NCI-H748 (cell line): ENCODE measurements at regions not wholly inside any gene's neighbourhood (a gene's known extent, or its start where the extent isn't known, plus 50 kb on each side); places are given as distances from the start of the nearest gene placed in this dataset.
"Not testable (repeated sequence)": the region's sequence is repeated elsewhere in the genome, so short reads cannot be mapped to it uniquely, and the experiment has no call there.

Experiments used
- DNase-seq: peaks from one replicate; lab custom pipeline; 2025; ENCODE audit not compliant: unreplicated experiment; lab: John Stamatoyannopoulos, UW

DNA sequence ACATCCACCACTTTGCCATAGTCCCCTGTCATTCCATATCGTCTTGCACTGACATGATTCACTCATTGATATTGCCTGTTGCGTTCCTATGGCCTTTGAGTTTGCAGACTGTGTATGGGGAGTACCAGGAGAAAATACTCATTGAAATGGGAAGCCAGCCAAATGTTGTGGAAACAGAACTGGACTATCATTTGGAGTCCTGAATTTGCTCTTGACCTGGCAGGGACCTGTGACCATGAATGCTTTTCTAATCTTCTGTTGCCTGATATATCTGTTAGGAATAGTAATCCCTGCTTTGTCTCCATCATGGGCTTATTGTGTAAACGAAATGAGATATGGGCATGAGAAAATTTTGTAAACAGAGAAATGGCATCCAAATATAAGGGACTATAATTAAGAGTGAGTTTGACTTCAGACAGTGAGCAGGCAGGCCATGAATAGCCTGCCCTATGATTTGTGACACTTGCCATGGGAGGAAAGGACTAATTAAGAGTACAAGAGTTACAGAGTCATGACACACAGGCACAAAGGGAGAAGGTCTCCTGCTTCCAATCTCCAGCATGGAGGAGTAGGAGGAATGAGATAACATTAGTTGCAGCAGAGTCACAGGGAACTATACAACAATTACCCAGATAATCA, 572.9 kb upstream of the SGCD start:
- DNase-seq, result peak; percentile 89

DNA sequence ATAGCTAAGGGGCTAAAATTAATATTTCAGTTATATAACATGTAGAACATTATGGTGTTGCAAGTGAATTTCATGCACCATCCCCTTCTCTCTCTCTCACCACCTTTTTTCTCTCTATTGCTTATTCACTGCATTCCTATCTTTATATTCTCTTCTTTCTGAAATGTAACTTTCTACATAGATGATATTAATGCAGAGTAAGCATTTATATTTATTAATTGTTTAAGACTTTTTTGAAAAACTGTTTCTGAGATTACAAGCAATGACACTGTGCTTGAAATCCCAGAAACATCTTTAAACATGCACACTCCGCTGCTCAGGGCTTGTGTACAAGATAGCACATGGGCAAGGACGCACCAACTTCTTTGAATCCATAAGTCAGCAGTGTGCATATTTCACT, 567.7 kb upstream of the SGCD start:
- no peak for DNase-seq

GRCh38 chr5:155759984-155760383, 567.0 kb upstream of the SGCD start:
- no peak for DNase-seq

DNA sequence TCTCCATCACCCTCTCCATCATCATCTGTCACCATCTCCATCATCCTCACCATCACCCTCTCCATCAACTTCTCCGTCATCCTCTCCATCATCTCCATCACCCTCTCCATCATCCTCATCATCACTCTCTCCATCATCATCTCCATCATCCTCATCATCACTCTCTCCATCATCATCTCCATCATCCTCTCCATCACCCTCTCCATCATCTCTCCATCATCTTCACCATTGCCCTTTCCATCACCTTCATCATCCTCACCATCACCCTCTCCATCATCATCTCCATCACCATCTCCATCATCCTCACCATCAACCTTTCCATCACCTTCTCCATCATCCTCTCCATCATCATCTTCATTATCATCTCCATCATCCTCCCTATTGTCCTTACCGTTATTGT, 565.5 kb upstream of the SGCD start:
- DNase-seq, result no peak

DNA sequence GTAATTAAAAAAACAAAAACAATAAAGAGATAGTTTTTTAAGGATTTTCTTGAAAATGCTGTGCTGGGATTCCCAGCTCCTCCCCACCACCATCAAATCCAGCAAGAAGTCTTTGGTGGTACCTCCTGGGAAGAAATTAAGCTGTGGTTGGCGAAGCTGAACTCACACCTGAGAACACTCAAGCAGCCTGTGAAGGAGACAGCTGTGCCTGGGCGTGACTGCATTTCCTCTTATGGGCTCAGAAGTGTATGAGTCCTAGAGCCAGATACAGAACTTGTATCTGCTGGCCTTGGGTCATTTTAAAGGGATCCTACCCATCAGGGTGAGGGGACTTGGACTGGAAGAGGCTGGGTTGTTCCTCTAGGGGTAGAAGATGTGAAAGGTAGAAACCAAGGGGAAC, 561.2 kb upstream of the SGCD start:
- DNase-seq, result no peak

DNA sequence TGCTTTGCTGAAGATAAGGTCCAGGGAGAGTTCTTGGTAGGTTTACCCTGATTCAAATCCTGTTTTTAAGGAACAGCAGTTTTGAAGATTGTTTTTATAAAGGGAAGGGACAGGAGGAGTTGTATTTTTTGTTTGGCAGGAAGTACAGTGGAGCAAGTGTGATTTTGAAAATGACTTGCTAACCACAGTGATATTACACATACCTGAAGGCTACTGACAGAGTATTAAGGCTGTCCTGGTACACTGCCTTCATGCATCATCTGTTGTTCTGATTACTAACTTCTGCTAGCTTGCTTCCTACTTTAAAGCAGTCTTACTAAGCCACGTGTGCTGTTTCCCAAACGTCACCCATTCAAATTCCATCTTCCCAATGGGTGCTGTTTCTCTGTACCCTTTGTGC, 559.5 kb upstream of the SGCD start:
- no peak for DNase-seq

GRCh38 chr5:155768332-155768731, 558.6 kb upstream of the SGCD start:
- no peak for DNase-seq

GRCh38 chr5:155772009-155772662, 554.8 kb upstream of the SGCD start:
- peak; percentile 18 for DNase-seq

- no peak for DNase-seq
These were observed 553.3 kb upstream of the SGCD start for GRCh38 chr5:155773680-155774079.

DNA sequence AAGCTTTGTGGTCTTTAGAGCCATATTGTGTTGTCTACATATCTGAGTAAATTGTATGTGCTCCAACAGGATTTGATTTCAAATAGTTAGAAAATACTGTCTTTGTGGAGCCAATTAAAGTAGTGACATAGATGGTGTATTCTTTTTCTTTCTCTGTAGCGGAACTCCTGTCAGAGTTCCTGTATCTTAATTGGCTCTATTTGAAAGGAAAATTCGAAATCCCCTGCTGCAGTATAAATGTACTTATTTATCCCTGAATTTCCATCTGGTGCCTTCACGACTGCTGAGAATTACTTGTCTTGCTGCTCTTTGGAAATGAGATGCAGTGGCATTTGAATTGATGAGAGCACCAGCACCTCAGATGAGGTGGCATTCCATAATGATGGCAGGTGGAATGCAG, 546.7 kb upstream of the SGCD start:
- no peak for DNase-seq

DNA sequence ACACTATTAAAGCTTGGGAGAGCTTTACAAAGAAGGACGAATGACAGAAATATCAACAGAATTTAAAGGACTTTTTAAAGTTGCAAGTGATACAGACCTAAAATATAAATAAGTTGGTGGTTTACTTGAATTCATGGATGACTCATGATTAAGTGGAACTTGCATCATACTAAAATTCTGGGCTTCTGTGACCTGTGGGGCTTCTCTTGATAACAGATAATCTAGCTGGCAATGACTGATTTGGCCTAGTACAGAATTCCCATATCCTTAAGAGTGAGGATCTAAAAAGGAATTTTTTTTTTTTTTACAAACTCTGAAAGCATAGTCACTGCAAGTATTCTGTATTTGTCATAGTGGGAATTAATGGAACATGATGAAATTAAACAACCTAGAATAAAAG, 543.7 kb upstream of the SGCD start:
- DNase-seq, result no peak

DNA sequence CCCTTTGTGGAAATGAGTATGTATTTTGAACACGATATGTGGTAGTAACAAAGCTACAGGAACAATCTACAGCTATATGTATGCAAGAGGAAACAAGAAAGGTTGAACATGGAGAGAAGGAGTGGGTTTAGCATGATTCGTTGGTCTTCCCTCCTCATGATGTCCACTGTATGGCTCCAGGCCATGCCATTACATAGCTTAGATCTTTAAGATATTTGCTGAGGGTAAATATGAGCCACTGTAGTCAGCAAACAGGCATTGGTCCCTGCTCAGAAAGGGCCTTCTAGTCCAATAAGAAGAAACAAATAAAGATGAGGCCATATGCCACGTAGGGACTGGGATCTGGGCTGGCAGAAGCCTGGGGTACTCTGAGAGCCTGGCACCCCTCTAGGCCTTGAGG, 543.2 kb upstream of the SGCD start:
- no peak for DNase-seq

GRCh38 chr5:155786108-155786507, 540.9 kb upstream of the SGCD start:
- no peak for DNase-seq

- DNase-seq, result no peak
These were observed 534.1 kb upstream of the SGCD start for GRCh38 chr5:155792873-155793272.

DNA sequence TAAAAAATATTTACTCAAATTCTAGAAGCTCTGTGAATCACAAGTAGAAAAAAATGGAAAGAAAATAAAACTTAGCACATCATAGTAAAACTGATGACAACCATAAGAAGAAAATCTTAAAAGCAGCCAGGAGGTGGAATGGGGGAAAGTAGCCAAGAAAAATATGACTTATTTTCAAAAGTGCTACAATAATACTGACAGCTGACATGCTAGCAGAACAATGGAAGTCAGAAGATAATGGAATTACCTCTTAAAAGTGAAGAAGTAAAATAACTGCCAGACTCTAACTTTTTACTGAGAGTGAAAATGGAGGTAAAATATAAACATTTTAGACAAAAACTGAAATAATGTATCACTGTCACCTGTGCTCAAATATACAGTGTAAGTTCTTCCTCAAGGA, 532.2 kb upstream of the SGCD start:
- no peak for DNase-seq

GRCh38 chr5:155799308-155799707, 527.7 kb upstream of the SGCD start:
- no peak for DNase-seq

- no peak for DNase-seq
These were observed 518.9 kb upstream of the SGCD start for GRCh38 chr5:155807884-155808576.

DNA sequence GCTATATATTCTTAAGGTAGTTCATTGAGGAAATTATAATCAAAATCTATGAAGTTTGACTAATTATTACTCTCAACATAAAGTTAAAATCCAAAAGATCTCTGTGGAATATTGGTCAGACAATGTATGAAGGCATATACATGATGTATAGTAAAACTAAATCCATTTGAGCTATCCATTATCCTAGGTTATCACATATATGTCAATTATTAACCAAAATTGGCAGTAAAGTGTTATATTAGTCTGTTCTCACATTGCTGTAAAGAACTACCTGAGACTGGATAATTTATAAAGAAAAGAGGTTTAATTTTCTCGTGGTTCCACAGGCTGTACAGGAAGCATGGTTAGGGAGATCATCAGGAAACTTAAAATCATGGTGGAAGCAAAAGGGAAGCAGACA, 511.7 kb upstream of the SGCD start:
- DNase-seq, result no peak

DNA sequence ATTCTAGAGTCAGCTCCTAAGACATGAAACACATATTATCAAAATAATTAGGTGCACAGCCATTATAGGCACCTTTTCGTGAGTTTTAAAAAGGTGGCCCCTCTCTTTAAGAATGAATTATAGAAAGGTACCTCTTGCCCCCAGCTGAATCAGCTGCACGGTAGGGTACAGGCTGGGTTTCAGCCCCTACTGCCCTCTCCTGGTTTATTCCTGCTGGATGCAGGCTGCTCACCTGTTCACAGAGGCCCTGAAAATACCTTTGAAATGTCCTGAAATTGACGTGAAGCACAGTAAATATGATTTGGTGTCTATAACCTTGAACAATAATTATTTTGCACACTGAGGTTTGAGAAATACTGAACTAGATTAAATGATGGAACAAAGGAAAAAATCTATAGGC, 504.8 kb upstream of the SGCD start:
- DNase-seq, result peak; percentile 38

DNA sequence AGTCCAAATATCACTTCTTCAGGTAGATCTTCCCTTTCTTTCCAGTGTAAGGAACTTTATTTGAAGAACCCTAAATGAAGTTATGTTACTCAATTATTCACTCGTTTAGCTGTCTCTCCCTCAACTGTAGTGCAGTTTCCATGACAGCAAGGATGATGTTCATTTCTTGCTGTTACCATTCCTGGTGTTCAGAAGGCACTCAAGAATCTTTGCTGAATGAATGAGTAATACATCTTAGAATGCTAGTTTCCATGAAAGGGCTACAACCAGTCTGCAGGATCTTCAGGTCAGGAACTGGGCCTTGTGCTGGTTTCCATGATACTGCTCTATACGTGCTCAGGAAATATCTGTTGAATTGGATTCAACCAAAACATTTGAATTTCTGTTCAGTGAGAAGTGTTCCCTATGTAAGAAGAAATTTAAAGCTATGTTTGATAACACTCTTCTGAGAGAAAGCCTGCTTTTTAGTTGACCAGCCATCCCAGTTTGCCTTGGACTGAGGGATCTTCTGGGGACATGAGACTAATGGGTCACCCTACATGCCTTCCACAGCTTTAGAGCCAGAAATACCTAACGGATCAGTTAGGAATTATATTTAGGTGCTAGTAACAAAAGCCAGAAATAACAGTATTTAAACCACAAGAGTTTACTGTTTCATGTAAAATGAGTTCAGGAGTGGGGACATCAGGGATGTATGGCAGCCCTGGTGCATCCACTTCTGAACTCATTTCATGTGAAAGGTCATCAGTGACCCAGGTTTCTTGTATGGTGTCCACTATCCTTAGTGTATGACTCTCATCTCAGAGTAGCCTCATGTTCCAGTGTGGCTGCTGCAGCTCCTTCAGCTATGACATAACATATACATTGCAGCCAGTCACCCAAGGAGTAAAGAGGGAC, 500.1 kb upstream of the SGCD start:
- no peak for DNase-seq

DNA sequence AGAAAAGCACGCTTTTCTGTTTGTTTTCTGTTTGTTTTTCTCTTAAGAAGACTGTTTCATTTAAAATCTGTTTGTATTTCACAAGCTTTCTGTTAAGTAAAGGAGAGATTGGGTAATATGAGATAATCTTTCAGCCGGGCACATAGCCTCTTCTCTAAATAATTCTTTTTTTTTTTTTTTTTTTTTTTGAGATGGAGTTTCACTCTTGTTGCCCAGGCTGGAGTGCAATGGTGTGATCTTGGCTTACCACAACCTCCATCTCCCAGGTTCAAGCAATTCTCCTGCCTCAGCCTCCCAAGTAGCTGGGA, 499.5 kb upstream of the SGCD start:
- DNase-seq, result not testable (repeated sequence)

DNA sequence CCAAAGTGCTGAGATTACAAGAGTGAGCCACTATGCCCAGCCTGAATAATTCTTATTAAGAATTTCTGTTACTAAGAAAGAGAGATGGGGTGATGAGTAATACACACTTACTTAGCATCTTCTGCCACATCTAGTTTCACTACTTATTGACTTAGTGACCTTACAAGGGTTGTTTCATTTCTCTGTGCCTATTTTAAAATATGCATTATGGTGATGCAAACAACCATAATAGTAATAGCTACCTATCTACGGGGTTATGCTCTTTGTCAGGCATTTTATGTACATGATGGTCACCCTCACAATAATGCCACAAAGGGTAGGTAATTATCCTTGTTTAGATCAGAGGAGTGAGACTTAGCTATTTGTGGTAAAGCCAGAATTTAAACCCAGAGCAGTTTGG, 499.0 kb upstream of the SGCD start:
- DNase-seq, result no peak
